Astrocyte (in vitro differentiated cells and primary cell): ENCODE measurements at regions not wholly inside any gene's neighbourhood (a gene's known extent, or its start where the extent isn't known, plus 50 kb on each side); places are given as distances from the start of the nearest gene placed in this dataset.

Source experiments
- DNase-seq: peaks from one replicate; pipeline ENCODE4 v3.0.0-alpha.2; 2010; ENCODE audit warnings: low read depth
- FAIRE-seq: peaks from 2 replicates; lab custom pipeline; 2011; peaks lifted over from hg19 to GRCh38; lab: Jason Lieb, UNC
- H2AFZ ChIP-seq: 2 replicates; pipeline ENCODE4 v1.6.0; 2012; ENCODE audit warnings: low read depth, low read length, inconsistent platforms
- H3K27ac ChIP-seq: 2 replicates; pipeline ENCODE4 v1.5.1; 2011; ENCODE audit warnings: low read depth, low read length, inconsistent platforms
- H3K27me3 ChIP-seq: 2 replicates; pipeline ENCODE4 v1.6.0; 2011; ENCODE audit warnings: low read length, inconsistent platforms; ENCODE audit not compliant: insufficient read depth
- H3K36me3 ChIP-seq: 2 replicates; pipeline ENCODE4 v1.5.1; 2011; ENCODE audit warnings: low read length, inconsistent platforms; ENCODE audit not compliant: insufficient read depth
- H3K4me1 ChIP-seq: 2 replicates; pipeline ENCODE4 v1.5.1; 2011; ENCODE audit warnings: low read length, inconsistent platforms; ENCODE audit not compliant: insufficient read depth
- H3K4me2 ChIP-seq: 2 replicates; pipeline ENCODE4 v1.6.0; 2012; ENCODE audit warnings: low read length, inconsistent platforms
- H3K4me3 ChIP-seq: 2 replicates; pipeline ENCODE4 v1.5.1; 2011; ENCODE audit warnings: low read depth, mild to moderate bottlenecking, low read length, inconsistent platforms; ENCODE audit not compliant: insufficient read depth
- H3K79me2 ChIP-seq: 2 replicates; pipeline ENCODE4 v1.6.0; 2012; ENCODE audit warnings: mild to moderate bottlenecking, low read length, inconsistent platforms; ENCODE audit not compliant: insufficient read depth
- H3K9ac ChIP-seq: 2 replicates; pipeline ENCODE4 v1.6.0; 2012; ENCODE audit warnings: mild to moderate bottlenecking, low read length, inconsistent platforms
- H3K9me3 ChIP-seq: 2 replicates; pipeline ENCODE4 v1.5.1; 2012; ENCODE audit warnings: low read depth, mild to moderate bottlenecking, low read length, inconsistent platforms; ENCODE audit not compliant: insufficient read depth
- H4K20me1 ChIP-seq: 2 replicates; pipeline ENCODE4 v1.6.0; 2012; ENCODE audit warnings: low read length, inconsistent platforms; ENCODE audit not compliant: insufficient read depth
- H3K27ac Mint-ChIP-seq: one replicate; pipeline ENCODE4 v1.8.0; 2021; ENCODE audit warnings: mild to moderate bottlenecking, mixed read lengths; ENCODE audit not compliant: unreplicated experiment
- H3K27me3 Mint-ChIP-seq: one replicate; pipeline ENCODE4 v1.8.0; 2021; ENCODE audit warnings: low read depth, mixed read lengths; ENCODE audit not compliant: unreplicated experiment
- H3K36me3 Mint-ChIP-seq: one replicate; pipeline ENCODE4 v1.8.0; 2021; ENCODE audit warnings: low read depth, mixed read lengths; ENCODE audit not compliant: unreplicated experiment
- H3K4me1 Mint-ChIP-seq: one replicate; pipeline ENCODE4 v1.8.0; 2021; ENCODE audit warnings: low read depth, mixed read lengths; ENCODE audit not compliant: unreplicated experiment
- H3K4me3 Mint-ChIP-seq: one replicate; pipeline ENCODE4 v1.8.0; 2021; ENCODE audit warnings: mild to moderate bottlenecking, moderate library complexity, mixed read lengths; ENCODE audit not compliant: unreplicated experiment
- H3K9me3 Mint-ChIP-seq: one replicate; pipeline ENCODE4 v1.8.0; 2021; ENCODE audit warnings: mild to moderate bottlenecking, mixed read lengths; ENCODE audit not compliant: unreplicated experiment
- CTCF ChIP-seq: IDR thresholded peaks from 2 replicates; pipeline ENCODE4 v1.5.1; 2011; ENCODE audit warnings: low read depth, mild to moderate bottlenecking, inconsistent platforms, low read length, moderate library complexity; ENCODE audit not compliant: insufficient read depth
- EZH2 ChIP-seq: IDR thresholded peaks from 2 replicates; pipeline ENCODE4 v1.6.1; 2012; ENCODE audit warnings: mild to moderate bottlenecking, low read length, inconsistent platforms; ENCODE audit not compliant: insufficient read depth

GRCh38 chr2:107312240-107312639 lies 426.3 kb upstream of the ST6GAL2 start:
- Histone ChIP-seq H3K27ac (no peak overlapping the region), H3K4me3 (no peak overlapping the region), H3K9me3 (no peaks in the 10 kb centered on the region), H3K79me2 (no peaks in the 10 kb centered on the region), H2AFZ (no peak overlapping the region), H4K20me1 (no peaks in the 10 kb centered on the region), H3K36me3 (no peaks in the 10 kb centered on the region), H3K4me1 (no peaks in the 10 kb centered on the region), H3K4me2 (no peak overlapping the region), H3K9ac (no peak overlapping the region), H3K27me3 (no peaks in the 10 kb centered on the region)
- Mint-ChIP-seq H3K4me1 (peaks cover 3% of the 10 kb centered on the region), H3K4me3 (no peak overlapping the region), H3K36me3 (no peaks in the 10 kb centered on the region), H3K9me3 (no peaks in the 10 kb centered on the region), H3K27me3 (no peaks in the 10 kb centered on the region), H3K27ac (no peak overlapping the region)
- no peak for FAIRE-seq
- DNase-seq, result no peak
- TF ChIP-seq CTCF (no peak), EZH2 (no peak)

DNA sequence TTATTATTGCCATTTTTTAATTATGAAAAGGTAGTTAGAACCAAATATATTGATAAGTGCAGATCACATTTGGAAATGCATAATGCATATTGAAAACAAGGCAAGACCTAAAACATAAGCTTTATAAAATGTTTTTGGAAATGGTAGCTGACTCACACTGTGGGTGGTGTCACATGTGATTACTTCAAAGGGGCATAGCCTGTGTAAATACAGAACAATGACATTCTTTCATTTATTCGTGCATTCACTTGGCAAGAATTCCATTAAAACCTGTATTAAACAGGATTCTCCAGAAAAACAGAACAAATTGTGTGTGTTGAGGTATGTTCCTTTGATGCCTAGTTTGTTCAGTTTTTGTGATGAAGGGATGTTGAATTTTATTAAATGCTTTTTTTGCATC lies 427.3 kb upstream of the ST6GAL2 start:
- H3K4me3 ChIP-seq, result no peak overlapping the region
- Mint-ChIP-seq H3K36me3 (no peaks in the 10 kb centered on the region), H3K27ac (no peak overlapping the region), H3K4me1 (peaks cover 3% of the 10 kb centered on the region), H3K27me3 (no peaks in the 10 kb centered on the region), H3K4me3 (no peak overlapping the region), H3K9me3 (no peaks in the 10 kb centered on the region)
- FAIRE-seq, result no peak
- TF ChIP-seq CTCF, result no peak
- no peak for TF ChIP-seq EZH2
- no peak for DNase-seq
- no peaks in the 10 kb centered on the region for H3K4me1 ChIP-seq
- no peak overlapping the region for H2AFZ ChIP-seq
- H3K36me3 ChIP-seq, result no peaks in the 10 kb centered on the region
- no peaks in the 10 kb centered on the region for H3K79me2 ChIP-seq
- H3K9me3 ChIP-seq, result no peaks in the 10 kb centered on the region
- H3K27me3 ChIP-seq, result no peaks in the 10 kb centered on the region
- H3K9ac ChIP-seq, result no peak overlapping the region
- H3K27ac ChIP-seq, result no peak overlapping the region
- H4K20me1 ChIP-seq, result no peaks in the 10 kb centered on the region
- no peak overlapping the region for H3K4me2 ChIP-seq

DNA sequence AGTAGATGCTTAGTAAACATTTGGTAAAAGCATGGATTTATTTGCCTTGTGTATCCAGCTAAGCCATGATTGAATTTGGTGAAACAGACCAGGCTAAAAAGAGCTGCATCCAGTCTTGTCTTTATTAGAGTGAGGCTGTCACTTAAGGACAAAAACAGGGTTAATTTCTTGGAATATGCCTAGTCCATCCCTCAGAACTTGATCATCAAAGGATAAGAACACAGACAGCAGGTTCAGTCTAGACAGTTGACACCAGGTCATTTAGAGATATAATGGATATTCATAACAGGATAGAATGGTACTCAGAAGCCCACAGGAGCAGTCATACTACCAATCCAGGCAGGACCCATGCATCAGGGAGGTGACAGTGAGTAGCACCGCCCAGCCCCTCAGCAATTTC lies 434.9 kb upstream of the ST6GAL2 start:
- H3K9me3 Mint-ChIP-seq, result peaks cover 2% of the 10 kb centered on the region
- no peaks in the 10 kb centered on the region for H3K79me2 ChIP-seq
- H3K4me3 Mint-ChIP-seq, result no peak overlapping the region
- H3K36me3 Mint-ChIP-seq, result no peaks in the 10 kb centered on the region
- H3K27me3 ChIP-seq, result no peaks in the 10 kb centered on the region
- no peak for DNase-seq
- H3K9ac ChIP-seq, result no peak overlapping the region
- H3K27ac ChIP-seq, result no peak overlapping the region
- H3K27ac Mint-ChIP-seq, result no peak overlapping the region
- no peak overlapping the region for H3K4me3 ChIP-seq
- H4K20me1 ChIP-seq, result no peaks in the 10 kb centered on the region
- H3K4me1 Mint-ChIP-seq, result peaks cover 6% of the 10 kb centered on the region
- H3K4me2 ChIP-seq, result no peak overlapping the region
- no peak for FAIRE-seq
- no peak for TF ChIP-seq CTCF
- TF ChIP-seq EZH2, result no peak
- H3K9me3 ChIP-seq, result no peaks in the 10 kb centered on the region
- no peaks in the 10 kb centered on the region for H3K36me3 ChIP-seq
- peaks cover 3% of the 10 kb centered on the region for H3K27me3 Mint-ChIP-seq
- H3K4me1 ChIP-seq, result peaks cover 1% of the 10 kb centered on the region
- H2AFZ ChIP-seq, result no peak overlapping the region
